ENCODE measurements at regions not wholly inside any gene's neighbourhood (a gene's known extent, or its start where the extent isn't known, plus 50 kb on each side); places are given as distances from the start of the nearest gene placed in this dataset.

GRCh38 chr18:78679031-78679430 lies 300.6 kb upstream of the SALL3 start:
- no peaks in the 10 kb centered on the region for H3K4me1 ChIP-seq
- no peaks in the 10 kb centered on the region for H3K9me3 ChIP-seq
- WGBS, 2 donors = 73 to 80% methylated on average over 9 of the region's 9 CpGs
- no peaks in the 10 kb centered on the region for H3K36me3 ChIP-seq (ENCODE audit: low read depth, missing control alignments)
- TF ChIP-seq CTCF (IDR thresholded peaks at IDR 0.05) (no peak), POLR2A (IDR thresholded peaks at IDR 0.05) (no peak)
- no peak overlapping the region for H3K4me3 ChIP-seq
- intact Hi-C loops (cut with DNase I; ENCODE audit: low total_unique reads) = no loop called here
- no peaks in the 10 kb centered on the region for H3K27me3 ChIP-seq
- no peak for DNase-seq
- no peak overlapping the region for H3K27ac ChIP-seq

- intact Hi-C loops (cut with DNase I; ENCODE audit: low total_unique reads) = no loop called here
- Histone ChIP-seq H3K4me1 (no peaks in the 10 kb centered on the region), H3K27ac (no peak overlapping the region), H3K27me3 (no peaks in the 10 kb centered on the region), H3K4me3 (no peak overlapping the region), H3K9me3 (no peaks in the 10 kb centered on the region), H3K36me3 (ENCODE audit: low read depth, missing control alignments) (no peaks in the 10 kb centered on the region)
- WGBS, 2 donors = 81 to 82% methylated on average over 17 of the region's 17 CpGs
- TF ChIP-seq CTCF (IDR thresholded peaks at IDR 0.05) = no peak
- TF ChIP-seq POLR2A (IDR thresholded peaks at IDR 0.05) = no peak
- no peak for DNase-seq
These were observed 299.9 kb upstream of the SALL3 start for GRCh38 chr18:78679613-78680260.

- no peaks in the 10 kb centered on the region for H3K4me1 ChIP-seq
- intact Hi-C loops (cut with DNase I; ENCODE audit: low total_unique reads) = no loop called here
- no peak for TF ChIP-seq CTCF (IDR thresholded peaks at IDR 0.05)
- TF ChIP-seq POLR2A (IDR thresholded peaks at IDR 0.05) = no peak
- no peaks in the 10 kb centered on the region for H3K9me3 ChIP-seq
- WGBS, 2 donors = 89 to 91% methylated on average over 12 of the region's 12 CpGs
- no peak for DNase-seq
- no peaks in the 10 kb centered on the region for H3K27me3 ChIP-seq
- no peak overlapping the region for H3K27ac ChIP-seq
- H3K4me3 ChIP-seq = no peak overlapping the region
- no peaks in the 10 kb centered on the region for H3K36me3 ChIP-seq (ENCODE audit: low read depth, missing control alignments)
These were observed 298.2 kb upstream of the SALL3 start for GRCh38 chr18:78681396-78681795.

GRCh38 chr18:78681934-78682333 lies 297.7 kb upstream of the SALL3 start:
- no peak for TF ChIP-seq POLR2A (IDR thresholded peaks at IDR 0.05)
- no peak for TF ChIP-seq CTCF (IDR thresholded peaks at IDR 0.05)
- Histone ChIP-seq H3K36me3 (ENCODE audit: low read depth, missing control alignments) (no peaks in the 10 kb centered on the region), H3K27me3 (no peaks in the 10 kb centered on the region), H3K4me3 (no peak overlapping the region), H3K4me1 (no peaks in the 10 kb centered on the region), H3K27ac (no peak overlapping the region), H3K9me3 (no peaks in the 10 kb centered on the region)
- intact Hi-C loops (cut with DNase I; ENCODE audit: low total_unique reads) = no loop called here
- WGBS, 2 donors = 93 to 94% methylated on average over 11 to 12 of the region's 12 CpGs
- DNase-seq = no peak

GRCh38 chr18:78682716-78683115 lies 296.9 kb upstream of the SALL3 start:
- Histone ChIP-seq H3K9me3 (no peaks in the 10 kb centered on the region), H3K27ac (no peak overlapping the region), H3K4me1 (no peaks in the 10 kb centered on the region), H3K36me3 (ENCODE audit: low read depth, missing control alignments) (no peaks in the 10 kb centered on the region), H3K27me3 (no peaks in the 10 kb centered on the region), H3K4me3 (no peak overlapping the region)
- DNase-seq = no peak
- WGBS, 2 donors = 57 to 70% methylated on average over 10 to 13 of the region's 13 CpGs
- intact Hi-C loops (cut with DNase I; ENCODE audit: low total_unique reads) = no loop called here
- TF ChIP-seq CTCF (IDR thresholded peaks at IDR 0.05) = no peak
- no peak for TF ChIP-seq POLR2A (IDR thresholded peaks at IDR 0.05)
